ENCODE measurements at regions not wholly inside any gene's neighbourhood (a gene's known extent, or its start where the extent isn't known, plus 50 kb on each side); places are given as distances from the start of the nearest gene placed in this dataset.

GRCh38 chr2:126270587-126270986, 385.4 kb upstream of the GYPC start:
- TF ChIP-seq CTCF (IDR thresholded peaks at IDR 0.05; ENCODE audit: low read depth, low read length): no peak
- TF ChIP-seq EZH2phosphoT487 (IDR thresholded peaks at IDR 0.05; ENCODE audit: low read depth): no peak
